GM12874 (cell line): ENCODE measurements at regions not wholly inside any gene's neighbourhood (a gene's known extent, or its start where the extent isn't known, plus 50 kb on each side); places are given as distances from the start of the nearest gene placed in this dataset.

Experiments
- CTCF ChIP-seq: IDR thresholded peaks from 2 replicates; pipeline ENCODE4 v1.5.1; 2011; ENCODE audit warnings: low read depth, mild to moderate bottlenecking, control low read depth, low read length, moderate library complexity; ENCODE audit not compliant: insufficient read depth

DNA sequence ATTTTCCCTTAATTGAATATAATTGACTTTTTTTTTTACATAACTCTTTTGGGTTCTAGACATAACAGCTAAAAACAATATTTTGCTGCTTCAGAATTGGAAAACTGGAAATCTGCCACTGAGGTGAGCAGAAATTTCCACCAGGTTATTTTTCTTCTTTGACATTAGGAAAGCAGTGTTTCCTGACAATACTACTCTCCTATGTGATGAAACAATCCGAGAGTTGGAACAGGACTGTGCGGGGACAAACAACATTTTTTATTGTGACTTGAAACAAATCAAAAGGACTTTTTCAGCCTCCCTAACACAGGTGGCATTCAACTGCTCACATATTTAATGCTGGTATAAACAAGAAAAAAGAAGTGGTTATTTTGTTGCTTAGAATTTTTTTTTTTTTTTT is 237.2 kb downstream of the RNF152 start:
- TF ChIP-seq CTCF, result no peak

DNA sequence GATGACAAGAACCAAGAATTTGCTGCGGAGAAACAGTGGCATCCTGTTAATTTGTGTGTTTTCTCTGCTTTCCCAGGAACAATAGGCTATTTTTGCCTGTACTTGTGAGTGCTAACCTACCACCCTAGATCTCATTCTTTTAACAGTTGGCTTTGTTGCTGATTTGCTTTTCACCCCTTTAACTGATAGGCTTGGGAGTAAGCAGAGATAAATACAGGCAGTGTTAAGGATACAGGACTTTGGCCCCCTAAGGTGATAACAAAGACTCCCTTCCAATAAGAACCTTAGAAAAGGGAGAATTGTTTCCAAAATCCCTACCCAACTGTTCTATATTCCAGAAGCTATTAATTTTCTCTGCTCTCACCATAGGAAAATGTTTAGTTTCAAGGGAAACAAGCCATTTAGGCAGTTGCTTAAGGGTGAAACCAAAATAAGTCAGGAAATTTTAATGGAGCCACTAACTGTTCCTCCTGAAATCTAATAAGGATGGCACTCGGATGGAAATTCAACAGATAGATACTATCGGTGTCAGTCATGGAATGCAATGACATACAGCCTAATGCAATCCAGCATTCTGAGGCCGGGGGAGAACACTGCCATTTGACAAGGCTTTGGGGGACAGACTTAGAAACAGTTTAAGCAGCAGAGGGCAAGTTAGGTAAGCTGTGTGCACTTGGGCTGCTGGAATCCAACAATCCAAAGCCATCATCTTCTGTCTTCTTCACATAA is 238.8 kb downstream of the RNF152 start:
- TF ChIP-seq CTCF, result no peak

DNA sequence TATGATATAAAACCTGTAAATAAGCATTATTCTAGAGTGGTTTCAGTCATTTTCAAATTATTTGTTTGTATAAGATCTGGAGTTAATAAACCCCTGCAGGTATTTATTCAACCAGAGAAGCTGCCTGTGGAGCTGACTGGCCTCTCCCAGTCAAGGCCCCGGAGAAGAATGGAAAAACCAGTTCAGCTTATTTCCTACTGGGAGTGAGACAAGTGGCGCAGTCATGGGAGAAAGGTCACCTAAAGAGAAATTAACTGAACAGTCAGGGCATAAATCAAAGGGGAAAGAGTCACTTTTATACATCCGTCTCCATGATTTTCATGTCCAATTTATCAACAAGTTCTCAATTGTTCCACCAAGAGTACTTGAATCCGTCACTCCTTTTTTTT is 240.9 kb downstream of the RNF152 start:
- no peak for TF ChIP-seq CTCF

DNA sequence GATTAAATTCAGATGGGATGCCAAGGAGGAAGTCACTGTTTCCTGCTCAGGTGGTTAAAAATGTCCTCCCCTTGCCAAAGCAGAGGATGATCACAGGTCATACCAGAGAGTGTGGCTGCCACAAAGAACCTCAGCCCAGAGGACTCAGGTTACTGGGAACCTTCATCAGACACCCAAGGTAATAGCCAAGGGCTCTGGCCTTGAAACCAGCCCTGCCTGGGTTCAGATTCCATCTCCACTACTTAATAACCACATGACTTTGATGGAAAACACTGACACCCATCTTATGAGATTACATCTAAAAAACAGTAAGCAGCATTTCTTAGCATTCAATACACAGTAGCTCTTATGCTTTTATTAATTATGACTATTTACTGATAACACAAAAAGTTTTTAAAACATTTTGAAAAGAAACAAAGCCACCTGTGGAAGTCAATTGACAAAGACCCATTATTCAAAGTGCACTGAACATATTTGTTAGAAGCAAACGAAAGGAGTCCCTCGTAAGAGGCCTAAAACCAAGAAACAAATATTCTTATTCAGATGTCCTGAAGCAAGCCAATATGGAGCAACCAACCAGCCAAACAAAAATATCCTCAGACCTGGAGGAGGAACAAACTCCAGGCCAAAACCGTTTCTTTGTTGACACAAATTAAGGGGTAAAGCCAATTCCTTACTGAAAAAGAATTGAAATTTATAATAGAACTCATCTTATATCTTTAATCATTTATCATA is 241.5 kb downstream of the RNF152 start:
- TF ChIP-seq CTCF, result no peak

GRCh38 chr18:61643884-61644647 is 248.7 kb downstream of the RNF152 start:
- no peak for TF ChIP-seq CTCF

GRCh38 chr18:61639886-61640285 is 252.9 kb downstream of the RNF152 start:
- TF ChIP-seq CTCF, result no peak

DNA sequence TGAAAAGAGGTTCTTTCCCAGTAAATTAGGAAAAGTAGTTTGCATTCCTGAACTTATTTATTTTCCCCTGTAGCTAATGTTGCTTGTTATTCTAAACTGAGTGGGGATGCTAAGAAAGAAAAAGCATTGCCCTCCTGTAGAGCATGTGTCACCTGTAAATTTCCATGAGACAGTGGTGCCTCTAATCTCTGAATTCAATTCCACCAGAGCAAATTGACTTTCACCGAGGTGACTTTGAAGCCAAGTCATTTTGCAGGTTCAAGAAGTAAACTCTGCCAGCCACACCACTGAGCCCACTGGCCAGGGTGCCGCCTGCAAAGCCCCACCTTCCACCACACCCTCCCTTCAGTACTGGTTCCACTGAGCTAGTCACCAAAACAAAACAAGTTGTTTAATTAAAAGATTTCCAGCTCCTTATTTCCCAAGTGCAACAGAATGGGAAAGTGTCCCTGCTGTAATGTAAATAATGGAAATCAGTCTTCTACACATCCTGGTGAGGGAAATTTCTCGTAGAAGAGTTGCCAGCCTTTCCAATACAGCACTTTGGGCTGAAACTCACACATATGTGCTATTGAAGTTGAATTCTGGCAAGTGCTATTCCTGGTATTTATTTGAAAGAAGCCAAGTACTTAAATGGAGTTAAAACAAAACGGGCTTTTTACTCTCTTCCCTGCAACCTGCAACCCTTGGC is 254.8 kb downstream of the RNF152 start:
- TF ChIP-seq CTCF, result no peak
